Endothelial cell of umbilical vein (primary cell): ENCODE measurements at regions not wholly inside any gene's neighbourhood (a gene's known extent, or its start where the extent isn't known, plus 50 kb on each side); places are given as distances from the start of the nearest gene placed in this dataset.

ENCODE experiments used
- CTCF ChIP-seq, 2 donors: IDR thresholded peaks; 1 replicate in 1 of 2; 2 replicates in 1 of 2; pipeline ENCODE4 v1.5.1; 2011; ENCODE audit warnings: low read length in 2 of 2, mild to moderate bottlenecking in 2 of 2, moderate library complexity in 2 of 2, control low read depth in 1 of 2, inconsistent platforms in 1 of 2, low read depth in 1 of 2; ENCODE audit not compliant: insufficient read depth in 1 of 2; ENCODE audit errors: extremely low read depth in 1 of 2
- EZH2 ChIP-seq: IDR thresholded peaks from 2 replicates; pipeline ENCODE4 v1.6.1; 2012; ENCODE audit warnings: borderline replicate concordance, low read depth, mild to moderate bottlenecking, moderate library complexity, low read length, inconsistent platforms; ENCODE audit not compliant: severe bottlenecking
- POLR2AphosphoS5 ChIP-seq: IDR thresholded peaks from 2 replicates; pipeline ENCODE4 v1.6.1; 2012; ENCODE audit warnings: low read depth, mild to moderate bottlenecking, control low read depth, low read length, moderate library complexity; ENCODE audit not compliant: insufficient read depth

DNA sequence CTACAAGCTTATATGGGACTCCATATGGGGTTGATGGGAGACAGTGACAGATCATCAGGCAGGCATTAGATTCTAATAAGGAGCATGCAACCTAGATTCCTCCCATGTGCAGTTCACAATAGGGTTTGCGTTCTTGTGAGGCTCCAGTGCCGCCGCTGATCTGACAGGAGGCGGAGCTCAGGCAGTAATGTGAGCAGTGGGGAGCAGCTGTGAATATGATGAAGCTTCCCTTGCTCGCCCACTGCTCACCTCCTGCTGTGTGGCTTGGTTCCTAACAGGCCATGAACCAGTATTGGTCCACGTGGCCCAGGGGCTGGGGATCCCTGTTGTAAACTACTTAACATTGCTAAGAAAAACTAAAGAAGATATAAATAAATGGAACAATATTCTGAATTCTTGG lies 378.4 kb downstream of the KCNRG start:
- TF ChIP-seq POLR2AphosphoS5, result no peak
- no peak for TF ChIP-seq CTCF (IDR thresholded peaks at IDR 0.05; ENCODE audit: extremely low read depth in 1 of 2, insufficient read depth in 1 of 2, low read depth in 1 of 2, low read length in 2 of 2)
- no peak for TF ChIP-seq EZH2
